Effector memory CD4-positive, alpha-beta T cell (primary cell): ENCODE measurements at regions not wholly inside any gene's neighbourhood (a gene's known extent, or its start where the extent isn't known, plus 50 kb on each side); places are given as distances from the start of the nearest gene placed in this dataset.

Experiments used
- DNase-seq, 3 donors: peaks; one replicate each; pipeline ENCODE4 v3.0.0-alpha.2; 2020
- H3K27ac ChIP-seq: 2 replicates; pipeline ENCODE4 v1.7.0; 2013; ENCODE audit warnings: mild to moderate bottlenecking, low read length, moderate library complexity; ENCODE audit not compliant: insufficient read depth, poor library complexity, severe bottlenecking
- H3K27me3 ChIP-seq: replicated peaks from 2 replicates; pipeline ENCODE4 v1.7.0; 2013; ENCODE audit warnings: mild to moderate bottlenecking, low read length; ENCODE audit not compliant: insufficient read depth, control insufficient read depth, poor library complexity, severe bottlenecking
- H3K36me3 ChIP-seq: 2 replicates; pipeline ENCODE4 v1.7.0; 2013; ENCODE audit warnings: mild to moderate bottlenecking, low read length, moderate library complexity; ENCODE audit not compliant: control insufficient read depth, insufficient read depth
- H3K4me1 ChIP-seq: 2 replicates; pipeline ENCODE4 v1.7.0; 2013; ENCODE audit warnings: low read length, mild to moderate bottlenecking; ENCODE audit not compliant: control insufficient read depth, insufficient read depth, poor library complexity, severe bottlenecking
- H3K4me3 ChIP-seq: 2 replicates; pipeline ENCODE4 v1.7.0; 2013; ENCODE audit warnings: low read length, low read depth, mild to moderate bottlenecking; ENCODE audit not compliant: insufficient read depth, poor library complexity, severe bottlenecking
- H3K9me3 ChIP-seq: 2 replicates; pipeline ENCODE4 v1.7.0; 2013; ENCODE audit warnings: mild to moderate bottlenecking, low read length, moderate library complexity; ENCODE audit not compliant: control insufficient read depth

- Histone ChIP-seq H3K36me3 (no peaks in the 10 kb centered on the region), H3K27me3 (no peaks in the 10 kb centered on the region), H3K4me1 (peaks cover 48% of the 10 kb centered on the region), H3K4me3 (no peak overlapping the region), H3K9me3 (no peaks in the 10 kb centered on the region), H3K27ac (no peak overlapping the region)
- no peak for DNase-seq
These were observed 187.9 kb downstream of the GATA3 start for GRCh38 chr10:8242295-8242872.

- Histone ChIP-seq H3K36me3 (no peaks in the 10 kb centered on the region), H3K4me1 (peaks cover 26% of the 10 kb centered on the region), H3K27ac (peak overlapping the region; percentile 64), H3K9me3 (no peaks in the 10 kb centered on the region), H3K27me3 (no peaks in the 10 kb centered on the region), H3K4me3 (no peak overlapping the region)
- no peak for DNase-seq
These were observed 190.8 kb downstream of the GATA3 start for GRCh38 chr10:8245131-8245813.

GRCh38 chr10:8245814-8246142 is 191.3 kb downstream of the GATA3 start:
- peaks cover 26% of the 10 kb centered on the region for H3K4me1 ChIP-seq

GRCh38 chr10:8246548-8246947 is 192.1 kb downstream of the GATA3 start:
- no peaks in the 10 kb centered on the region for H3K9me3 ChIP-seq
- H3K27ac ChIP-seq: no peak overlapping the region
- H3K36me3 ChIP-seq: no peaks in the 10 kb centered on the region
- no peak overlapping the region for H3K4me3 ChIP-seq
- DNase-seq: no peak
- H3K27me3 ChIP-seq: no peaks in the 10 kb centered on the region
- H3K4me1 ChIP-seq: peaks cover 26% of the 10 kb centered on the region

More at GRCh38 chr10:8245814-8246142, 191.3 kb downstream of the GATA3 start:
- Histone ChIP-seq H3K9me3 (no peaks in the 10 kb centered on the region), H3K27me3 (no peaks in the 10 kb centered on the region), H3K4me3 (no peak overlapping the region), H3K27ac (peak overlapping the region; percentile 64), H3K36me3 (no peaks in the 10 kb centered on the region)
- no peak for DNase-seq

GRCh38 chr10:8247191-8247590 is 192.7 kb downstream of the GATA3 start:
- Histone ChIP-seq H3K9me3 (no peaks in the 10 kb centered on the region), H3K36me3 (no peaks in the 10 kb centered on the region), H3K27ac (no peak overlapping the region), H3K4me1 (peaks cover 26% of the 10 kb centered on the region), H3K27me3 (no peaks in the 10 kb centered on the region), H3K4me3 (no peak overlapping the region)
- no peak for DNase-seq

- Histone ChIP-seq H3K4me1 (peaks cover 19% of the 10 kb centered on the region), H3K27me3 (no peaks in the 10 kb centered on the region), H3K27ac (no peak overlapping the region), H3K36me3 (no peaks in the 10 kb centered on the region), H3K4me3 (no peak overlapping the region), H3K9me3 (no peaks in the 10 kb centered on the region)
- no peak for DNase-seq
These were observed 194.4 kb downstream of the GATA3 start for GRCh38 chr10:8248868-8249267.

- Histone ChIP-seq H3K27ac (no peak overlapping the region), H3K4me1 (no peaks in the 10 kb centered on the region), H3K36me3 (no peaks in the 10 kb centered on the region), H3K4me3 (no peak overlapping the region), H3K9me3 (no peaks in the 10 kb centered on the region), H3K27me3 (no peaks in the 10 kb centered on the region)
- no peak for DNase-seq
These were observed 199.9 kb downstream of the GATA3 start for GRCh38 chr10:8254350-8254749.

- Histone ChIP-seq H3K4me3 (no peak overlapping the region), H3K9me3 (no peaks in the 10 kb centered on the region), H3K27ac (no peak overlapping the region), H3K27me3 (no peaks in the 10 kb centered on the region), H3K36me3 (no peaks in the 10 kb centered on the region), H3K4me1 (no peaks in the 10 kb centered on the region)
- no peak for DNase-seq
These were observed 200.8 kb downstream of the GATA3 start for GRCh38 chr10:8255301-8255700.

- H3K27me3 ChIP-seq: no peaks in the 10 kb centered on the region
- H3K27ac ChIP-seq: no peak overlapping the region
- no peaks in the 10 kb centered on the region for H3K4me1 ChIP-seq
- no peaks in the 10 kb centered on the region for H3K9me3 ChIP-seq
- H3K4me3 ChIP-seq: no peak overlapping the region
- no peaks in the 10 kb centered on the region for H3K36me3 ChIP-seq
- no peak for DNase-seq
These were observed 206.2 kb downstream of the GATA3 start for GRCh38 chr10:8260645-8261044.

- Histone ChIP-seq H3K27me3 (no peaks in the 10 kb centered on the region), H3K9me3 (no peaks in the 10 kb centered on the region), H3K4me1 (no peaks in the 10 kb centered on the region), H3K36me3 (no peaks in the 10 kb centered on the region), H3K27ac (no peak overlapping the region), H3K4me3 (no peak overlapping the region)
- DNase-seq: no peak
These were observed 207.8 kb downstream of the GATA3 start for GRCh38 chr10:8262317-8262716.
